Adrenal gland (tissue), 5 donors: ENCODE measurements at regions not wholly inside any gene's neighbourhood (a gene's known extent, or its start where the extent isn't known, plus 50 kb on each side); places are given as distances from the start of the nearest gene placed in this dataset.

Experiments used
- CTCF ChIP-seq, 6 experiments: fragments of 450-650 bp in 4 of 6; fragments of 200-600 bp in 2 of 6; sonication (generic) in 1 of 6; IDR thresholded peaks; 1 replicate in 5 of 6; 2 replicates in 1 of 6; pipeline versions ENCODE4 v1.5.1 to v1.8.0; 2016 to 2021; ENCODE audit warnings: antibody characterized with exemption in 6 of 6, mild to moderate bottlenecking in 2 of 6, moderate library complexity in 1 of 6
- POLR2A ChIP-seq, 2 donors: fragments of 450-650 bp; IDR thresholded peaks; one replicate each; pipeline ENCODE4 v1.6.1; 2017; ENCODE audit warnings: antibody characterized with exemption in 2 of 2, mild to moderate bottlenecking in 2 of 2, moderate library complexity in 1 of 2
- donor health status: DM: no; HTN: no; CAD: no.

- TF ChIP-seq CTCF (IDR thresholded peaks at IDR 0.05): no peak
- no peak for TF ChIP-seq POLR2A (IDR thresholded peaks at IDR 0.05)
These were observed 91.2 kb upstream of the INSIG1 start for GRCh38 chr7:155206318-155207020.
